NCI-H2171 treated with DMSO at 0.1 percent for 48 hours (cell line): ENCODE measurements at regions not wholly inside any gene's neighbourhood (a gene's known extent, or its start where the extent isn't known, plus 50 kb on each side); places are given as distances from the start of the nearest gene placed in this dataset.

Source experiments
- DNase-seq: peaks from one replicate; lab custom pipeline; 2025; lab: John Stamatoyannopoulos, UW

DNA sequence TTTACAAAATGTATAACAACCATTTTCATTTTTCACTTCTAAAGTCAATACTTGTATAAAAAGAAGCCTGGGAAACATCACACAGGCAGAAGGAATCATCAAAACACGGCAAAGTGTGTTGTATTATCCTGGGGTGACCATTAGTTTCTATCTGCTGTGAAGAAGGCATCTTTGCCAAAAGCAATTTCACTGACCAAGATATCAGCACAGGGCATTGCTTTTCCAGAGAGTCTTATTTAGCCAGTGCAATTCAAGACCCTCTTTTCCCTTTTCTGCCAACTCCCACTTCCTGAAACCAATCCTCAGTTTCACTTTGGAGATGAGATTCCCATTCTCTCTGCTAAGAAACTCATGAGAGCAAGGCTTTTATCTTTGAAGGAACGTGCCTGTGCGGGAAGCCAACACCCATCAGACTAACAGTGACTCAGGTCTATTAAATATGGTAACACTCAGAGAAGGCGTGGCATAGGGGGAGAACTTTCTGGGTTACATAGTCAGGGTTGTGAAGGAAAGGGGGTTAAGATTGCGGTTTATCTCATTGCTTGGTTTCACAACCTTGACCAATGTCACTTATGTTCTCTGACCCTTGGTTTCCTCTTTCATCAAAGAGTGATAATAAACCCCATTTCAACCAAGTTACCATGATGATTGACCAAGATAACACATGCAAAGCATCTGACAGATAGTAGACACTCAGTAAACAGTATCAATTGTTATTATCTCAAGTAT lies 666.9 kb upstream of the KLF4 start:
- no peak for DNase-seq

DNA sequence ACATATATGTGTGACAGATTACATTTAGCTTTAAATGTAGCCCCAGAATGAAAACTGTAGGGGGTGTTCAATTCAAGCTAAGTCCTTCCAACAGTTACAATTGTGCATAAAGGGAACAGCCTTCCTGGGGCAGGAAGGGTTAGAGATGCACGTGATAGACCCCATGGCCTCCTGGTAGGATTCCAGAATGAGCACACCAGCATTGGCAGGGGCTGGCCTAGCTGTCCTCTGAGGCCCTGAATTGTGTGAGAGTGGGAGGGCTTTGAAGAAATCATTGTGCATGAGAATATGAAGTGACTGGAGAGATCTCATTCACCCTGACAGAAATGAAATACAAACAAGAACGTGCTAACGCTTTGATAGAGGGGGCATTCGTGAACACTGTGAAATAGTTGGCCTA lies 663.8 kb upstream of the KLF4 start:
- no peak for DNase-seq

DNA sequence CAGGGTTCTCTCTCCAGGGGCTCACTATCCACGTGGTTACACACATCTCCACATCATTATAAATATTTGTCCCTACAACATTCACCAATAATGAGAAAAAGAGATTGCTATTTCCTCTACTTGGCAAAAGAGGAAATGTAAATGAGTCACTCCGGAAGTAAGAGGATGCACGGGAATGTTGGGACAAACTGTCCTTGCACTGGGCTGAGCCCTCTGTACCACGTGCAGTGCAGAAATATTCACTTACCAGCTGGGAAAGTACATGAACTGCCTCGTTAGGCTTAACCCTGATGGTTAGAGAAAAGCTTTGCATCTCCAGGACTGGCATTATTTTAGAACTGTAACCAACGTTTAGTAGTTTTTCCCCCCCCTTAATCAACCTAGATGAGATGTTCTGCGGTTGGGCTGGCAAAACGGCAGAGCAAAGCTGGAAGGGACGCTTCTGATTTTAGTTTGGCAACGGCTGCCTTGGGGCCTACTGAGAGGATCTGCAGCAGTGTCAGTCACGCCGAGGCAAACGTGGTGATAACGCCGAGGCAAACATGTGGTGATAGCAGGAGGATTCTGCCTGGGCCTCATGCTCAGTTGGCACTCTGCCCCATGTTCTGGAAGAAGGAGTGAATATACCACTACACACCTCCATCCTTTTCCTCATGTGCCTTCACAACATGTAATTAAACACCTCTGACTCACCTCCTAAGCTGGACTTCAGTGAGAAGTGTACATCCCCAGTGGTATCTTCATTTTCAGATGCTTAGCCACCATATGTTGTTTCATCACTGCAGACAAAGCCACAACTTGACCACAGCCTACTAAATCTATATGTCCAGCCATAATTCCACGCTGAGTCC lies 661.4 kb upstream of the KLF4 start:
- DNase-seq: peak; percentile 41

DNA sequence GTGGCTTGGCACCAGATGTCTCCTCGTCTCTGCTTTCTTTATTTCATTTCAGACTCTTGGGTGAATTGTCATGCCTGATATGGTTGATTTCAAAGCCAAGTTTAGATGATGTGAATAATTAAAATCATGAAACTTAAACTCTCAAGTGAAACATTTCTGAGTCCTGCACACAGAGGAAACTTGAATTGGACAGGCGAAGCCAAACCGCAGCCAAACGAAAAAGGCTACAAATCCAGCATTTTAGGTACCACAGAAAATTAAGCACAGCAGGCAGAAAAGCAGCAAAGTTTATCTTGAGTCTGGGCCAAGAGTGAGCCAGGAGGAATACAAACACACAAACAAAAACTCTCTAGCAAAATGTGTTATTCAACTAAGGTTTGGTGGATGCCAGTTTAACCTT lies 659.8 kb upstream of the KLF4 start:
- DNase-seq: peak; percentile 12

DNA sequence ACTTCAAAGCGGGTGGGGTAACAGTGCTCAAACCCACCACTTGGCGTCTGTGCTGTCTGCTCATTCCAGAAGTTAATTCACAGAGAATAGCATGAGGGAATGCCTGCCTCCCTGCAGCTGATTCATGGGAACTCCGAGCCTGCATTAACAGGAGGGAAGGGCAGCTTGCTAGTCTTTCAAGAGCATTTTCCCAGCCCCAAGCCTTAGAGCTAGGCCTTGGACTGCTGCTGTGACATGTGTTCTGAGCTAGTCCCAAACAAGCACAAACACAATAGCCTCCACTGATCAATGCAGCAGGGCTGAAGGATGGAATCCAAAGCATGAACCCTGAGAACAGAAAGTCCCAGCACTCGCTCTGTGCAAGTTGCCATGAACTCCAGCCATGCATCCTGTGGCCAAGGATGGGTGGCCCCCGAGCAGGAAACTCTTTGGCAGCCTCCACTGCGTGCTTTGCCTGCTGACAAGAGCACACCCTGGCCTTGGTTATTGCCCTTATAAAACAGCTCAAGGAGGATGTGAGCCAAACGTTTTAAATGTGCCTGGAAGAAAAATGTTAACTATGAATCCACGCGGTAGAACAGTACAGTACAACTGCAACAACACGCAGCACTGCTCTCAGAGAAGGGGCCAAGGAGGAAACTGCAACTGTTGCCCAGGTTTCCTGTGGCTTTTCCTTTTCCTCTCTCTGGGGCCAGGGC lies 653.1 kb upstream of the KLF4 start:
- DNase-seq: no peak

DNA sequence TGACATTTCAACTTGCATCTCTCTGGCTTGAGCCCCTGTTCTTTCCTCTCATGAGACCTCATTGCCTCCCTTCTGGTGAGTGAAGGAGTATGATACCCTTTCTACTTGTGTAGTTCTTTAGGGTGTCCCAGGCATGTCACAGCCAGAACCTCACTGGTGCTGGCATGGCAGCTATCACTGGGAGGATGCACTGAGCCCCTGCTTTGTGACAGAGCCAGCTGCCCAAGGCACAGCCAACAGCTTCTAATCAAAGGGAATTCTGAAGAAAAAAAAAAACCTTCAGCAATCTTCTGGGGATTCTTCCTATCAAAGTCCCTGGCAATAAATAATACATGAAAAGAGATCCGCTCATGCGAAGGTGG lies 652.6 kb upstream of the KLF4 start:
- no peak for DNase-seq

DNA sequence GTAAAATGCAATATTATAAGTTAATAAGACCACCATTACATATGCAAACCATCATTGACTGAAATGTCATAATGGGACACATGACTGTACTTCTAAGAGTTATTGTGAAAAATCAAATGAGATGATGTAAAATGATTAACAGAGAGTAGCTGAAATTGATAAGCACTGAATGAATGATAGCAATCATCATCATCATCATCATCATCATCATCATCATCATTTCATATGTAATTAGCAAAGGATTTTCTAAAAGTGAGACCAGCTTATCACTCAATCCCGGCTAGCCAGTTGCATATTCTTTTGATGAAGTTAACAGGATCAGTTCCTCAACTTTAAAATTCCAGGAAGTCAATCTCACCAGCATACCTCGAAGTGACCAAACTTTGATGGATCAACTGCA lies 650.3 kb upstream of the KLF4 start:
- no peak for DNase-seq

DNA sequence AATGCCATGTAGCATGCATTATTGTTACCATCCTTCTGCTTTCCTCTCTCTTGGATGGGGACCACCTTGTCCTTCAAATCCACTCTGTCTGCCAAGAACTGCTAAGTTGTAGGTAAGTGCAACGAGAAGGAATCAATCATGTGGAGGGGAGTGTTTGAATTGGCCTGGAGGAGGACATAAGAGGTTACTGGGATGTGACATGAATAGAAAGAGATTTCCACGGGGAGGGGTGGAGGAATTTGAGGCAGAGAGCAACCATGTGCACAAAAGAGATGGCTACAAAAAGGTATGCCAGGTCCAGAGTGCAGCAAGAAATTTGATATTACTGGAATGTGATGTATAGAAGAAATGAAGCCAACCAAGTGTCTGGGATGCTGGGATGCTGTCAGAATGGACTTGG lies 648.9 kb upstream of the KLF4 start:
- DNase-seq: no peak

DNA sequence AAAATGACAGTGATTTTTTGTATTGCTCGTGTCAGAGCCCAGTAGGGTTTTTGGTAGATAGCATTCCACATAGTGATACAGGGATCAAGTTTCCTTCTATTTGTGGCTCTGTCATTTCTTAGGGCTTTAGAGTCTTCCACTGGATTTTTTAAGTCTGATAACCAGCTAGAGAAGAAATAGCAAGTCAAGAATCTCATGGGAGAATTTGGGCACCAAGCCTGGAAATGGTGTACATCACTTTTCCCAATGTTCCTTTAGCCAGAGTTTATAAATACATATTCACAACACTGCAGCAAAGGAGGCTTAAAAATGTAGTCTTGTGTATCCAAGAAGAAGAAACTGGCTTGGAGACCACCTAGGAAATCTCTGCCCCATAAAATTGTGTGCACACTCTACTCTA lies 647.1 kb upstream of the KLF4 start:
- DNase-seq: no peak

DNA sequence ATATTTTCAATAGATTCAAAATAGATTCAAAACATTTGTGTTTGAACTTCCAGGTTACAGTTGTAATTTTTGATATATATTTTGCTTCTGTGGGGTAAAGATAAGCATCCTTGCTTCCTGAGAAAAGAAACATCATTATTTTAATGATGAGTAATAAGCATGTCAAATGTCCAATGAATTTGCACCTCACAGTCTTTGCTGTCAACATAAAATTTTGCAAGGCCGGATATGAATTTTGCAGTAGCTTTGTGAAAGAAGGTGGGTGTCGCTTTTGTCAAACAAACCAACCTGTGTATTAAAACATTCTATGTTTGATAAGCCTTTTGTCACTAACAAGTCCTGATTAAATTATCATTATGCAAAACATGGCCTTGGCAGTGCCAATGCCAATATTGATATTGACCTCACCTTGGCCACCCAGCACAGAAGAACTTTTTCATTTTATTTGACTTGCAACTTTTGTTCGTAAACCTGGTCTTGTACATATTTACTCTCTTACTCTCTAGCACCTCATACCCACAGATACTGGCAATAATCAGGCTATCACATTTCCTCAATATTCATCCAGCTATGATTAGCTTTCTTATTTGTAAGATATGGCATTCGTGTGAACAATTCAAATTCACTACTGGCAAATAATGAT lies 645.0 kb upstream of the KLF4 start:
- DNase-seq: no peak

DNA sequence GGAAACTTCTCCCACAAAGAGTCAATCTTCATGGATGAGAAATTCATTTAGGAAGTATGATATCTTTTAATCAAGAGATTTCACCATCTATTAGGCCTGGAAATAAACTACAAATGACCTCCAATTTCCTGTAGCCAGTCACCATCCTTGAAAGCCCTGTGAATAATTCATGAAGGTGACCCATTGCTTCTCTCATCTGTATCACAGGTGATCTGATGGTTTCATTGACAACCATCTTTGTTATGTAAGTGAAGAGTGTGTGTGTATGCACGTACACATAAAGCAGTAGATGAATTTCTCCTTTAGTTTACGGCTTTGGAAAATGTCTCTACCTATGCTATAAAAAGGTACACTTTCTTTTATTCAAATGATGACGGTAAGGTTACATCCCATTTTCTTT lies 644.1 kb upstream of the KLF4 start:
- no peak for DNase-seq

DNA sequence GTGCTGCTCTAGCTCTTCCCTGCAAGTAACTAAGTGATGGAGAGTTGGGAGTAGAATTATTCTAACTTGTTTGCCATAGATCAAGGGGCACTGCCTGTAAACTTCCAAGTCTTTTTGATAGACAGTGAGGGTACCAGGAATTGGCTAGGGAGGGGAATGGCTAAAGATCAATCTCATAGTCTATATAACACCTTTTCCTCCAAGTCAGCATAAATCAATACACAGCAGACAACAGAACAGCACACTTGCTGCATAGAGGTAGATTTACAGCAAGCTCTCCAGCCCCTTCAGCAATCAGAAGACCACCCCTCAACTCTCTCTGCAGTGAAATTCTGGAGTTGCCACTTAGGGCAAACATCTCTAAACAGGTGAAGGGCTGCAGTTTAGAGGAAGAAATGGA lies 643.5 kb upstream of the KLF4 start:
- DNase-seq: no peak

DNA sequence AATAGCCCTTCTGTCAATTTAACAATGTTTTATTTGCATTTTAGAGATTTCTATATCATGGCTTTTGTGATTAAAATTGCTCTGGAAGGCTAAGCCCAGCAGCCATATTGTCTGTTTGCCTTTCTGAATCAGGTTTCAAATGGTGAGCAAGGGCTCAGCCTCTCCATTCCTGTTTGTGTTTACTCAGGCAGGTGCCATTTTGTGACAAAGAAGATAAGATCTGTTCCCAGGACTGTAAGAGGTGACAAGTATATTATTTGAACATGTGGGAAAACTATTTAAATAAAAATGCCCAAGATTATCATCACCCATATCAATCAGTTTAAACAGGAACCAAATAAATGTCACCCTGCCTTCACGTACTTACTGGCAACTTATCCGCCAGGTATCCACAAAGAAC lies 641.3 kb upstream of the KLF4 start:
- DNase-seq: peak; percentile 74

DNA sequence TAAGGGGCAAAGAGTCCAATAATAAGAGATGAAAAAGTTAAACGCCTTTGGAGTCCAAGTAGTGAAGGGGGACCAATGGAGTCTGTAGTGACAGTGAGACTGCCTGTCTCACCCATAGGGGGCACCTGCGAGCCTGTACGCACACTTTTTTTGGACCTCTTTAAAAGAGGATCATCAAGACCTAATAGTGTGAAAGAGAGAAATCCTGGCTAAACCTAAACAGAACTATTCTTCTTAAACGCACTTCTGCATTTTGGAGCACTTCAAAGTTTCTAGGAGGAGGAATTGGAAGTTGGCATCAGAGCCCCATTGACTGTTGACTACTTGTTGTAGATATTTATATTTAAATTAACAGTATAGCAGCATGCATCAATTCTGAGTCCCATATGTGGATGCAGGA lies 636.1 kb upstream of the KLF4 start:
- DNase-seq: no peak

DNA sequence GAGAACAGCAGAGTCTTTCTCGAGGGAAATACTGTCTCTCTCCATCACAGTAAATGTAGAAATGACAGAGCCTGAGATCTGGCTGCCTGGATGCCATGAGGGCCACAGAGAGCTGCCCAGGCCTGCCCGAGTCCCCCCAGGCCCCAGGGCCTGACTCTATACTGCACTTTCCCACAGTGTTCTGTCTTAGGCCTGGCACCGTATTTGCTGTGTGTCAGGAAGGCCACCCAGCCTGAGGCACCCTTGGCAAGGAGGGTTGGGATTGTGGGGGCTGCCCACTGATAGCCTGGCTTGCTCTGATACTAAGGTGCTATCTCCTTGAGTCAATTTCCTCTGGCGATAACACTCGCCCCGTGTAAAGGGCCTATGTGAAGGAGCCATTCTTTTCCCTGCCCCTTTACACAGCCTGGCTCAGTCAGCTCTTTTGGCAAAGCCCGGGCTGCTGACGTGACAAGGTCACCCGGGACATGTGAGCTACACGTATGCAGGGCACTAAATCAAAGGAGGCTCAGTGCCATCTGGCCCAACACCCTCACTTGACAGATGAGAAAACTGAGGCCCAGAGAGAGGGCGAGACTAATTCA lies 630.1 kb upstream of the KLF4 start:
- no peak for DNase-seq

DNA sequence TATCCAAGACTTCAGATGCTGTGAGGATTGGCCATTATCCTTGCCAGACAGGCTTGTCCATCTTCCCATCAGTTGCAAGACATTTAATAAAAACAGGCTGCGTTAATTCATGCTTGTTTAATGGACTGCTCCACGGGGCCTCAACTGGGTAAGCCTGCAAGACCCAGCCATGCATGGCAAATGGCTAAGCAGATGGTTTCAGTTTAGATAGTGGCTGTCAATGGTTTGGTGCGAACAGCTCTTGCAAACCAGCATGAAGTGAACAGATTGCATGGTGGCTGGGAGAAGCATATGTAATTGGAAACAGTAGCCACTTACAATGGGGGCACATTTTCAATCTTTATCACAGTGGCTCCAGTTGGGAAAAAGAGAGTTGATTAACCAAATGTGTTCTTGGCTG lies 628.2 kb upstream of the KLF4 start:
- peak; percentile 98 for DNase-seq

DNA sequence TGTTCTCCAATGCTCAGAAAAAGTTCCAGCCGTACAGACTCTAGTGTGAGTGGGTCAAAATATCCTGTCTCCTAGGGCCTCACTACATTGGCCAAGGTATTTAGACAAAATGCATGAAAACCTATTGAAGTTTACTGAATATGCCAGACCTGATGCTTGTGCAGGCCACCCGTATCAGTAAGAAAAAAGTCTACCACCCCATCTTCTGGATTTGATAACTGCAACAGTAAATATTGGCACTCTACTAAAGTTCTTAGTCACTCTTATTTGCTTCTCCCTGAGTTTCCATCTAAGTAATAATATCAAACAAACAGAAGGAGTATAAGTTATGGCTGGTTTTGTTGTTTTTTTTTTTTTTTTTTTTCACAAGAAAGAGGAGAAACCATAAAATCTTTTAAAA lies 627.7 kb upstream of the KLF4 start:
- DNase-seq: no peak

DNA sequence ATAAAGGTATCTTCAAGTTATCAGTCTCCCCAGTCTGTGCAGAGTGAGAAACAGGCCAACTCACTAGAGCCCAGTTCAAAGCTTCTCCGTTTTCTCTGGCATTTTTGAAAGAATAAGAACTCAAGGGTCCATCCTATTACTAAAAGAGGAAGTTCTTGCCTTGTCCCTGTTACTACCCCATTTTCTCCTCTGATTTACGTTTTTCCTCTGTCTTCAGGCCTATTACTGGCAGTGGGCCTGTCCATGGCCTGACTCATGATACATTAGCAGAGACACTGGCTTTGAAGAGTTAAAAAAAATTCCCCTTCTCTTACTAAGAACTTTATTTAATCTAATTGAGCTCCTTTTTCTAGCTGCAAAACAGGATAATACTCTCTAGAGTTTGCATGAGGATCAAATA lies 624.0 kb upstream of the KLF4 start:
- no peak for DNase-seq

DNA sequence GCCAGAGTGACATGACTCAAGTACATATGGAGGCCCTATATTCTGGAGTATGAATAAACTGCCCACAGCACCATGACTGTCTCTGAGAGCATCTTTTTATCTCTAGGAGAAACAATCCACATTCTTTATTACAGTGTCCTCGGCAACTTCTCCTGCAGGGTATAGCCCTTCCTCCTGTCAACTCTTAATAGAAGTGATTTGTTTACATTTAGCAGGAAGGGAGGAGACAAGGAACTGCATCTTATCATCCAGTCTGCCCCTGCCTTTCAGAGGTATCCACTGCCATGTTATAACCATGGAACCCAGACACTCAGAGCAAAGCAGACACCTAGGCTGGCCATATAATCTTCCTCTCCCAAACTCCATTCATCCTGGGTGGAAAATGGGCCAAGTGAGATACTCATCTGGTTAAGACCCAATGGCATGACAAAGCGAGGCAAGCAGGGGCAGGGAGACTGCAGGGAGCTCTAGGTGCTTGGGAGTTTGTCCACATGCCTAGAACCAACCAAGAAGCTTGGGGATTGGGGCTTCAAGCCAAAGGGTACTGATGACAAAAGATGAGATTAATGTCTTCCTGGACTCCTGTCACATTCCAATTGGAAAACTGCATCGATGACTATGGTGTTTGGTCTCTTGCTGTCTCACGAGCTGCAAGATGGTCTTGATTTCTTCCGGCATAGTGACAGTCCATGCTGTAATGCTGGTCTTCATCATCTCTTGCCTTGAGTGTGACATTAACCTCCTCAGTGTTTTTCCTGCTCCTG lies 620.5 kb upstream of the KLF4 start:
- no peak for DNase-seq

DNA sequence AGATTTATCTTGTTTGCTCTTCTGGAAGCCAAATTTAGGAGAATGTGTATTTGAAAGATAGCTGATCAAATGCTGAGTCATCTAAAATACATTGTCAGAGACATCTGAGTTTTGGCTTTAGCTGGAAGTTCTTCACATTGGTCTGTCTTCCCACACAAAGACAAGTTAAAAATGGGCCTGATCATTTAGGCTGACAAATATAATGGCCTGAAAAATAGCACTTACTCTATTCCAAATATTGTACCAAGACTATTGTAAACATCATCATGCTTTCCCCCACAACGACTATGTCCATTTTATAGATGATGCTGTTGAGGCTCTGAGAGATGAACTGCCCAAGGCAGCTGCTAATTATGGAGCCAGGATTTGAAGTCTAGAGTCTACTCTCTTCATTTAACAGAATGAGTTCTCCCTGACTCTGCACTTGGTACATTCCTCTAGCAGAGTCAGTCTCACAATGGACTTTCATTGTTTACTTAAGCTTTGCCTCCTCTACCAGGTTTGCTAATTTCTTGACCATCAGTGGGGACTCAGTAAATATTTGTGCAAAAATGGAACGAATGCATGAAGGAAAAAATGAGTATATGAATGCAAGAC lies 619.4 kb upstream of the KLF4 start:
- no peak for DNase-seq

DNA sequence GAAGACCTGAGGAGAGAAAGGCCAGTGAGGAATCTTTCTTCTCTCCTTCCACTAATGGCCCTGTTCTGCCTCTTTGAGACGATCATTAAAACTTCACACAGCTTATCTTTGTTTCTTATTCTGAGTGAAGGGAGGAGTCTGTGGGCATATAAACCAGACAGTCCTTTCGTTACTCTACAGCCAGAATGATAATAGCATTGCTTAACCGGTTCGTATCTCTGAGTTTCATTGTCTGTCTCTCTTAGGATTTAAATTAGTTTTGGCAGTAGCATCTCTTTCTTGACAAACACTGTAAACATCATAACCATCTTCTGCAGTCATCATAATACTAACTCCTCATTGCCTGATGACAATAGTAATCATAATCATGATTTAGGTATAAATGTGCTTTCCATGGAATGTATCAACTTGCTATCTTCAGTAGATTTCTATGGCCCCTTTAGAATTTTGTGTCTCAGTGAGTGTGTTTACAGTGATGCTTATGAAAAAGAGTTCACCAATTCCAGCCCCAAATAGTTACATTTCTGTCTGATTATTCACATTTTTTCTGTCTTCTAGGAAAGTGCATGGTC lies 618.8 kb upstream of the KLF4 start:
- no peak for DNase-seq
